Erythroblast (primary cell): ENCODE measurements at regions not wholly inside any gene's neighbourhood (a gene's known extent, or its start where the extent isn't known, plus 50 kb on each side); places are given as distances from the start of the nearest gene placed in this dataset.

Experiments used
- GATA1 ChIP-seq: IDR thresholded peaks from 2 replicates; pipeline ENCODE4 v1.6.1; 2011; ENCODE audit warnings: low read depth, mild to moderate bottlenecking, control low read depth, low read length, moderate library complexity
- POLR2A ChIP-seq: IDR thresholded peaks from 2 replicates; pipeline ENCODE4 v1.6.1; 2011; ENCODE audit warnings: mild to moderate bottlenecking, low read length

DNA sequence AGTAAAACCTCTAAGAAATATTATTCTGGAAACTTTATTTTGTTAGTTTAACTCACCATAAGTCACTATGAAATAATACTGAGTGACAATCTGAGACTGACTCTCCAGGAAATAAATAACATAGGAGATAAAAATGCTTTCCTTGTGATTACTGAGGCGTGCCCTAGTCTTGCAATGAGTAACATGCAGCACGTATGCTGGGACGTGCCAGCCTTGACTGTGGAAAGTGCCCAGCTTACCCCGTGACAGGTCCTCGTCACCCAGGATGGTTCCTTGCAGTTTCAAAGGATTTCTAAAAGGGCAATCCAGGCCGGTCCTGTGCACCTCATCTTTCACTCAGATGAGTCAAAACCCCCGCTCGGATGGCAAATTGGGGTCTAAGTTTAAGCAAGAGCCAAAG is 720.8 kb upstream of the ADAMTS16 start:
- no peak for TF ChIP-seq POLR2A
- TF ChIP-seq GATA1: no peak
